Panc1 (cell line): ENCODE measurements at regions not wholly inside any gene's neighbourhood (a gene's known extent, or its start where the extent isn't known, plus 50 kb on each side); places are given as distances from the start of the nearest gene placed in this dataset.

ENCODE experiments used
- ATAC-seq: fragments of 200-7000 bp; cut with Tn5 transposase; 2 replicates; pipeline ENCODE4 v1.9.1; 2020; ENCODE audit warnings: mild to moderate bottlenecking, moderate library complexity
- BruUV-seq: library from RNA; stranded (reverse); fragments of 400-500 nt; replicated peaks from 2 replicates; lab custom pipeline; 2021; lab: Mats Ljungman, UMichigan
- CTCF ChIA-PET: fragments of 300-600 bp; sonication (Branson Sonifier 250); formaldehyde crosslinking; loops from one replicate; lab custom pipeline; 2022; ENCODE audit warnings: antibody characterized with exemption; lab: Charles Lee
- POLR2A ChIA-PET: fragments of 300-600 bp; sonication (Branson Sonifier 250); formaldehyde crosslinking; loops from one replicate; lab custom pipeline; 2022; ENCODE audit warnings: antibody characterized with exemption; lab: Charles Lee
- DNase-seq: peaks from one replicate; pipeline ENCODE4 v3.0.0-alpha.2; 2010; ENCODE audit warnings: low read depth, low spot score
- H3K27ac ChIP-seq: 2 replicates; pipeline ENCODE4 v1.5.1; 2011; ENCODE audit warnings: mild to moderate bottlenecking, low read length, inconsistent platforms
- H3K27me3 ChIP-seq: fragments of 200-500 bp; sonication (Bioruptor generic); 2 replicates; pipeline ENCODE4 v1.6.0; 2014; ENCODE audit warnings: low read length, inconsistent platforms; ENCODE audit not compliant: control insufficient read depth, insufficient read depth
- H3K36me3 ChIP-seq: fragments of 200-500 bp; sonication (Bioruptor generic); 2 replicates; pipeline ENCODE4 v1.5.1; 2014; ENCODE audit warnings: inconsistent platforms, mild to moderate bottlenecking, low read length, moderate library complexity; ENCODE audit not compliant: control insufficient read depth, insufficient read depth
- H3K4me1 ChIP-seq: 2 replicates; pipeline ENCODE4 v1.5.1; 2011; ENCODE audit warnings: inconsistent platforms, mild to moderate bottlenecking, low read length, moderate library complexity; ENCODE audit not compliant: control insufficient read depth, insufficient read depth
- H3K4me3 ChIP-seq, 2 experiments: 2 replicates each; pipeline ENCODE4 v1.5.1; 2011 to 2012; ENCODE audit warnings: low read depth in 2 of 2, low read length in 2 of 2, mild to moderate bottlenecking in 2 of 2, inconsistent platforms in 1 of 2, moderate library complexity in 1 of 2
- H3K9me3 ChIP-seq: fragments of 200-500 bp; sonication (Bioruptor generic); 2 replicates; pipeline ENCODE4 v1.5.1; 2014; ENCODE audit warnings: low read depth, mild to moderate bottlenecking, inconsistent platforms, low read length, moderate library complexity; ENCODE audit not compliant: control insufficient read depth, insufficient read depth
- CTCF ChIP-seq: fragments of 450-650 bp; IDR thresholded peaks from 2 replicates; pipeline ENCODE4 v1.5.1; 2017; ENCODE audit warnings: mild to moderate bottlenecking
- POLR2AphosphoS5 ChIP-seq: IDR thresholded peaks from 2 replicates; pipeline ENCODE4 v1.6.1; 2012; ENCODE audit warnings: mild to moderate bottlenecking, low read depth, low read length, moderate library complexity
- SIN3A ChIP-seq: IDR thresholded peaks from 2 replicates; pipeline ENCODE4 v1.6.1; 2012; ENCODE audit warnings: low read depth, mild to moderate bottlenecking, low read length, moderate library complexity, borderline replicate concordance; ENCODE audit not compliant: insufficient read depth
- TCF7L2 ChIP-seq: IDR thresholded peaks from 2 replicates; pipeline ENCODE4 v1.6.1; 2011; ENCODE audit warnings: mild to moderate bottlenecking, low read depth, low read length, inconsistent platforms
- in situ Hi-C: cut with HindIII; loops from 2 replicates; pipeline ENCODE4 v1.10.0; 2016; ENCODE audit warnings: low sequenced_read_pairs, low pct_unique_long_range_greater_than_20kb
- intact Hi-C: fragments of 100-400 bp; cut with micrococcal nuclease; formaldehyde crosslinking; loops from one replicate; pipeline ENCODE4 v1.10.0; 2022; ENCODE audit not compliant: unreplicated experiment
- TF ChIP-seq, protein P1 (sequence below), 2 experiments: IDR thresholded peaks; 2 replicates each; pipeline ENCODE4 v1.6.1; 2011 to 2012; ENCODE audit warnings: low read depth in 2 of 2, control low read depth in 1 of 2, low read length in 1 of 2, mild to moderate bottlenecking in 1 of 2, moderate library complexity in 1 of 2; ENCODE audit not compliant: insufficient read depth in 1 of 2

DNA sequence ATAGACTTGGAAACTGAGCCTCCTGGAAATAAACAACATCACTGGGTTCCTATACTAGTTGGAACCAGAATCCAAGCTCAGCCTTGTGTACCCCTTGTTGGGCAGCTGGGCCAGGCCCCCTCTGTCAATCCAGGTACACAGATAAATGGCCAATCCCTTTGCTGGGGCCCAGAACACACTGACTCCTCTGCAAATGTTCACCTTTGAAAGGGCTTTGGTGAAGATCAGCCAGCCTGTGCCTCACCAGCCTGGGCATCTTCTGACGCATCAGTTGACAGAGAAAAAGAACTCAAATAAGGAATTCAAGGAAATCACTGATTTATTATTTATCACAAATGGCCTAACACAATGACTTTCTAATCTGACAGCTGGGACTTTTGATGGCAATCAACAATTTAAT lies 1090.2 kb downstream of the BCL11B start:
- POLR2A ChIA-PET, result no interaction called here

DNA sequence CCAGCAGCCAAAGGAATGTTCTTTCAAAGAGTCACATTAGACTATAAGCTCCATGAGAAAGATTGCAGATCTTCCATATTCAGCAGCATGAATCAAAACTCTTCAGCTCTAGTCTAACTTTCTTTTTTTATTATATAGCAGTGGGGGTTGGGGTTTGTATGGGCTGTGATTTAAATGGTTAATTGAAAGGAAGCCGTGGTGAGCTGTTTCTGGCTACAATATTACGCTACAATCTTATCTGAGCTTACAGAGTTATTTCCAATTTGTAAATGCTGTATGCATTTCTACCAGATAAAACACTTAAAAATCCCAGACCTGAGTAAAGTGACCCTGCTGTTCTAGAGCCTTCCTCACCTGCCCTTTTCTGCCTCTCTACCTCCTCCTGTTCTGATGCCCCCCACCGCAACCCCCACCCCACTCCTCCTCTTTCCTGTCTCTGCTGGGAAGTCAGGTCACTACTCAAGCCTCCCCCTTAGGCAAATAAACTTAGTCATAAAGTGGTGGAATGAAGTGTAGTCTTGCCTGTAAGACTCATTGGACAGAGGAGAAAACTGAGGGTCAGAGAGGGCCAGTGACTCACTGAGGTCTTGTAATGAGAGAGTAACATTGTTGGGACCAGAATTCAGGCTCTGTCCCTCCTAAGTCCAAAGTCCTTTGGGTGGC lies 1089.5 kb downstream of the BCL11B start:
- no TSS peak for BruUV-seq
- no peak for DNase-seq
- no peaks in the 10 kb centered on the region for H3K9me3 ChIP-seq
- in situ Hi-C loops (no loop called here), intact Hi-C loops (no loop called here)
- no peaks in the 10 kb centered on the region for H3K27me3 ChIP-seq
- no peak overlapping the region for H3K4me3 ChIP-seq
- POLR2A ChIA-PET, result no interaction called here
- no peaks in the 10 kb centered on the region for H3K4me1 ChIP-seq
- no peaks in the 10 kb centered on the region for H3K36me3 ChIP-seq
- CTCF ChIA-PET, result no interaction called here
- no peak for ATAC-seq
- no peak for TF ChIP-seq SIN3A
- TF ChIP-seq TCF7L2, result no peak
- no peak for TF ChIP-seq POLR2AphosphoS5
- TF ChIP-seq, protein P1, sequence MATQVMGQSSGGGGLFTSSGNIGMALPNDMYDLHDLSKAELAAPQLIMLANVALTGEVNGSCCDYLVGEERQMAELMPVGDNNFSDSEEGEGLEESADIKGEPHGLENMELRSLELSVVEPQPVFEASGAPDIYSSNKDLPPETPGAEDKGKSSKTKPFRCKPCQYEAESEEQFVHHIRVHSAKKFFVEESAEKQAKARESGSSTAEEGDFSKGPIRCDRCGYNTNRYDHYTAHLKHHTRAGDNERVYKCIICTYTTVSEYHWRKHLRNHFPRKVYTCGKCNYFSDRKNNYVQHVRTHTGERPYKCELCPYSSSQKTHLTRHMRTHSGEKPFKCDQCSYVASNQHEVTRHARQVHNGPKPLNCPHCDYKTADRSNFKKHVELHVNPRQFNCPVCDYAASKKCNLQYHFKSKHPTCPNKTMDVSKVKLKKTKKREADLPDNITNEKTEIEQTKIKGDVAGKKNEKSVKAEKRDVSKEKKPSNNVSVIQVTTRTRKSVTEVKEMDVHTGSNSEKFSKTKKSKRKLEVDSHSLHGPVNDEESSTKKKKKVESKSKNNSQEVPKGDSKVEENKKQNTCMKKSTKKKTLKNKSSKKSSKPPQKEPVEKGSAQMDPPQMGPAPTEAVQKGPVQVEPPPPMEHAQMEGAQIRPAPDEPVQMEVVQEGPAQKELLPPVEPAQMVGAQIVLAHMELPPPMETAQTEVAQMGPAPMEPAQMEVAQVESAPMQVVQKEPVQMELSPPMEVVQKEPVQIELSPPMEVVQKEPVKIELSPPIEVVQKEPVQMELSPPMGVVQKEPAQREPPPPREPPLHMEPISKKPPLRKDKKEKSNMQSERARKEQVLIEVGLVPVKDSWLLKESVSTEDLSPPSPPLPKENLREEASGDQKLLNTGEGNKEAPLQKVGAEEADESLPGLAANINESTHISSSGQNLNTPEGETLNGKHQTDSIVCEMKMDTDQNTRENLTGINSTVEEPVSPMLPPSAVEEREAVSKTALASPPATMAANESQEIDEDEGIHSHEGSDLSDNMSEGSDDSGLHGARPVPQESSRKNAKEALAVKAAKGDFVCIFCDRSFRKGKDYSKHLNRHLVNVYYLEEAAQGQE (IDR thresholded peaks at IDR 0.05; ENCODE audit: insufficient read depth in 1 of 2, low read depth in 2 of 2, low read length in 1 of 2), result no peak
- no peak for TF ChIP-seq CTCF
- H3K27ac ChIP-seq, result no peak overlapping the region

More for the DNA sequence above, 1090.2 kb downstream of the BCL11B start:
- in situ Hi-C loops (no loop called here), intact Hi-C loops (no loop called here)
- Histone ChIP-seq H3K4me3 (no peak overlapping the region), H3K36me3 (no peaks in the 10 kb centered on the region), H3K4me1 (no peaks in the 10 kb centered on the region), H3K9me3 (no peaks in the 10 kb centered on the region), H3K27me3 (no peaks in the 10 kb centered on the region), H3K27ac (no peak overlapping the region)
- TF ChIP-seq CTCF (no peak), TCF7L2 (no peak), SIN3A (no peak), POLR2AphosphoS5 (no peak)
- TF ChIP-seq, protein P1 (IDR thresholded peaks at IDR 0.05; ENCODE audit: insufficient read depth in 1 of 2, low read depth in 2 of 2, low read length in 1 of 2), result no peak
- no peak for DNase-seq
- ATAC-seq, result no peak
- BruUV-seq, result no TSS peak
- CTCF ChIA-PET, result no interaction called here
